ENCODE measurements at regions not wholly inside any gene's neighbourhood (a gene's known extent, or its start where the extent isn't known, plus 50 kb on each side); places are given as distances from the start of the nearest gene placed in this dataset.

GRCh38 chr3:76264496-76264895, 479.1 kb upstream of the ZNF717 start:
- no peak for TF ChIP-seq SIN3A (IDR thresholded peaks at IDR 0.05; ENCODE audit: borderline replicate concordance, insufficient read depth, low read length)
- no peak for TF ChIP-seq POLR2AphosphoS5 (IDR thresholded peaks at IDR 0.05; ENCODE audit: low read depth, low read length)
- TF ChIP-seq, protein P1, sequence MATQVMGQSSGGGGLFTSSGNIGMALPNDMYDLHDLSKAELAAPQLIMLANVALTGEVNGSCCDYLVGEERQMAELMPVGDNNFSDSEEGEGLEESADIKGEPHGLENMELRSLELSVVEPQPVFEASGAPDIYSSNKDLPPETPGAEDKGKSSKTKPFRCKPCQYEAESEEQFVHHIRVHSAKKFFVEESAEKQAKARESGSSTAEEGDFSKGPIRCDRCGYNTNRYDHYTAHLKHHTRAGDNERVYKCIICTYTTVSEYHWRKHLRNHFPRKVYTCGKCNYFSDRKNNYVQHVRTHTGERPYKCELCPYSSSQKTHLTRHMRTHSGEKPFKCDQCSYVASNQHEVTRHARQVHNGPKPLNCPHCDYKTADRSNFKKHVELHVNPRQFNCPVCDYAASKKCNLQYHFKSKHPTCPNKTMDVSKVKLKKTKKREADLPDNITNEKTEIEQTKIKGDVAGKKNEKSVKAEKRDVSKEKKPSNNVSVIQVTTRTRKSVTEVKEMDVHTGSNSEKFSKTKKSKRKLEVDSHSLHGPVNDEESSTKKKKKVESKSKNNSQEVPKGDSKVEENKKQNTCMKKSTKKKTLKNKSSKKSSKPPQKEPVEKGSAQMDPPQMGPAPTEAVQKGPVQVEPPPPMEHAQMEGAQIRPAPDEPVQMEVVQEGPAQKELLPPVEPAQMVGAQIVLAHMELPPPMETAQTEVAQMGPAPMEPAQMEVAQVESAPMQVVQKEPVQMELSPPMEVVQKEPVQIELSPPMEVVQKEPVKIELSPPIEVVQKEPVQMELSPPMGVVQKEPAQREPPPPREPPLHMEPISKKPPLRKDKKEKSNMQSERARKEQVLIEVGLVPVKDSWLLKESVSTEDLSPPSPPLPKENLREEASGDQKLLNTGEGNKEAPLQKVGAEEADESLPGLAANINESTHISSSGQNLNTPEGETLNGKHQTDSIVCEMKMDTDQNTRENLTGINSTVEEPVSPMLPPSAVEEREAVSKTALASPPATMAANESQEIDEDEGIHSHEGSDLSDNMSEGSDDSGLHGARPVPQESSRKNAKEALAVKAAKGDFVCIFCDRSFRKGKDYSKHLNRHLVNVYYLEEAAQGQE (IDR thresholded peaks at IDR 0.05; ENCODE audit: insufficient read depth in 1 of 2, low read depth in 2 of 2, low read length in 2 of 2), result no peak
